DND-41 (cell line): ENCODE measurements at regions not wholly inside any gene's neighbourhood (a gene's known extent, or its start where the extent isn't known, plus 50 kb on each side); places are given as distances from the start of the nearest gene placed in this dataset.

Source experiments
- ATAC-seq: fragments of 200-7000 bp; cut with Tn5 transposase; 3 replicates; pipeline ENCODE4 v1.9.1; 2021; ENCODE audit warnings: low read depth; ENCODE audit not compliant: insufficient read depth
- DNase-seq: peaks from one replicate; pipeline ENCODE4 v3.0.0-alpha.2; 2020
- H2AFZ ChIP-seq: 2 replicates; pipeline ENCODE4 v1.6.0; 2012; ENCODE audit warnings: low read depth, low read length
- H3K27ac ChIP-seq: 2 replicates; pipeline ENCODE4 v1.5.1; 2012; ENCODE audit warnings: low read length, inconsistent platforms
- H3K27me3 ChIP-seq: fragments of 200-600 bp; sonication (generic); 2 replicates; pipeline ENCODE4 v1.6.0; 2012; ENCODE audit warnings: low read length, mild to moderate bottlenecking, inconsistent platforms; ENCODE audit not compliant: insufficient read depth, poor library complexity
- H3K36me3 ChIP-seq: 2 replicates; pipeline ENCODE4 v1.5.1; 2012; ENCODE audit warnings: low read length, inconsistent platforms; ENCODE audit not compliant: insufficient read depth
- H3K4me1 ChIP-seq: 2 replicates; pipeline ENCODE4 v1.5.1; 2012; ENCODE audit warnings: mild to moderate bottlenecking, low read length; ENCODE audit not compliant: insufficient read depth
- H3K4me2 ChIP-seq: 2 replicates; pipeline ENCODE4 v1.6.0; 2012; ENCODE audit warnings: mild to moderate bottlenecking, moderate library complexity, low read length, inconsistent platforms; ENCODE audit not compliant: insufficient read depth
- H3K4me3 ChIP-seq, 2 experiments: fragments of 200-600 bp in 1 of 2; shearing (Covaris generic) in 1 of 2; 2 replicates each; pipeline ENCODE4 v1.5.1; 2012 to 2016; ENCODE audit warnings: inconsistent platforms in 2 of 2, low read length in 2 of 2, mild to moderate bottlenecking in 2 of 2, low read depth in 1 of 2, moderate library complexity in 1 of 2
- H3K79me2 ChIP-seq: 2 replicates; pipeline ENCODE4 v1.6.0; 2012; ENCODE audit warnings: low read length, inconsistent platforms; ENCODE audit not compliant: insufficient read depth
- H3K9ac ChIP-seq: 2 replicates; pipeline ENCODE4 v1.6.0; 2012; ENCODE audit warnings: low read depth, mild to moderate bottlenecking, inconsistent platforms, low read length, moderate library complexity
- H3K9me3 ChIP-seq: 2 replicates; pipeline ENCODE4 v1.5.1; 2012; ENCODE audit warnings: low read length, moderate library complexity, mild to moderate bottlenecking, inconsistent platforms; ENCODE audit not compliant: insufficient read depth, severe bottlenecking
- H4K20me1 ChIP-seq: 2 replicates; pipeline ENCODE4 v1.6.0; 2012; ENCODE audit warnings: low read length; ENCODE audit not compliant: insufficient read depth
- EZH2 ChIP-seq: IDR thresholded peaks from 3 replicates; pipeline ENCODE4 v1.6.1; 2012; ENCODE audit warnings: borderline replicate concordance, low read depth, mild to moderate bottlenecking, moderate library complexity, low read length, inconsistent platforms; ENCODE audit not compliant: severe bottlenecking
- TF ChIP-seq, protein P1 (sequence below): IDR thresholded peaks from 2 replicates; pipeline ENCODE4 v1.5.1; 2012; ENCODE audit warnings: borderline replicate concordance, low read length, moderate library complexity, mild to moderate bottlenecking; ENCODE audit not compliant: poor library complexity, severe bottlenecking; ENCODE audit errors: extremely low read depth

DNA sequence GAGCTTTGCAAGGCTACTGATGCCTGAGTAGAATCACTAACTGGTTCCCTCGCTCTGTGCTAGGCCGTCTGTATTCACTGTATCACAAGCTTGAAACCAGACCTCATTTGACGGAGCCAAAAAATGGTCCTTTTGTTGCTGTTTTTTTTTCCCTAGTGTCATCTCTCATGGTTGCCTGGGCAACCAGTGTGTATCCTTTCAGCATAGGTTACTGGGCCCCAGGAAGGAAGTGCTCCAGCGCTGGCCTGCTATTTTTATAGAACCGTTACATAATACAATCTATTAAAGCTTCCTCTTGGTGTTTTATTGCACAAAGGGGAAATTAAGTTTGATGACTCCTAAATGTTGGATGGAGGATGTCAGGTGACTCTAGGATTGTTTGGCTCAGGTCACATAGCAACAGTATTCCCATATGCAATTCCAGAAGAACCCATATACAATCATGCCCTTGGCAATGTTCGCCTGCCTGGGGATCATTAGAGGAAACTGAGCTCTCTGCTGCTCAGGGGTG is 220.4 kb downstream of the SPRY1 start:
- Histone ChIP-seq H3K79me2 (no peaks in the 10 kb centered on the region), H3K4me1 (no peaks in the 10 kb centered on the region), H2AFZ (no peak overlapping the region), H3K27me3 (no peaks in the 10 kb centered on the region), H3K36me3 (no peaks in the 10 kb centered on the region), H3K4me2 (no peak overlapping the region), H4K20me1 (no peaks in the 10 kb centered on the region), H3K4me3 (no peak overlapping the region), H3K9ac (no peak overlapping the region), H3K9me3 (no peaks in the 10 kb centered on the region), H3K27ac (no peak overlapping the region)
- TF ChIP-seq, protein P1, sequence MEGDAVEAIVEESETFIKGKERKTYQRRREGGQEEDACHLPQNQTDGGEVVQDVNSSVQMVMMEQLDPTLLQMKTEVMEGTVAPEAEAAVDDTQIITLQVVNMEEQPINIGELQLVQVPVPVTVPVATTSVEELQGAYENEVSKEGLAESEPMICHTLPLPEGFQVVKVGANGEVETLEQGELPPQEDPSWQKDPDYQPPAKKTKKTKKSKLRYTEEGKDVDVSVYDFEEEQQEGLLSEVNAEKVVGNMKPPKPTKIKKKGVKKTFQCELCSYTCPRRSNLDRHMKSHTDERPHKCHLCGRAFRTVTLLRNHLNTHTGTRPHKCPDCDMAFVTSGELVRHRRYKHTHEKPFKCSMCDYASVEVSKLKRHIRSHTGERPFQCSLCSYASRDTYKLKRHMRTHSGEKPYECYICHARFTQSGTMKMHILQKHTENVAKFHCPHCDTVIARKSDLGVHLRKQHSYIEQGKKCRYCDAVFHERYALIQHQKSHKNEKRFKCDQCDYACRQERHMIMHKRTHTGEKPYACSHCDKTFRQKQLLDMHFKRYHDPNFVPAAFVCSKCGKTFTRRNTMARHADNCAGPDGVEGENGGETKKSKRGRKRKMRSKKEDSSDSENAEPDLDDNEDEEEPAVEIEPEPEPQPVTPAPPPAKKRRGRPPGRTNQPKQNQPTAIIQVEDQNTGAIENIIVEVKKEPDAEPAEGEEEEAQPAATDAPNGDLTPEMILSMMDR: no peak
- no peak for TF ChIP-seq EZH2
- ATAC-seq (peak; percentile 78), DNase-seq (peak; percentile 36)

DNA sequence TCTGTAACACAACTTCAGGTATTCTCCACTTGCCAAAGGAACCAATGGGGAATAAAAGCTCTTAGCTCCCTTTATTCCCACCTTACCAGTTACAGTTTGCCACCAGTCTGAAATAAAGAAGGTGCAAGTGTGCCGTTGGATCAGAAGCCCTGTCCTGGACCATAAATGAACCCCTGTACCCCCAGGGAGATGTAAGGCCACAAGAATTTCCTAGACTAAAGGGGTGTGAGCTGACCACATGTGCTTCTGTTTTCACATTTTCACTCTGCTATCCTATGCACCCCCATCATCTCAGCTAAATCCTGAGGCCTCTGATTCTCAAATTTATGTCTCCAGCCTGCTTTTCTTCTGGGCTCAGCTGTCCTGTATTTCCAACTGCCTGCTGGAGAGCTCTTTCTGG is 221.2 kb downstream of the SPRY1 start:
- TF ChIP-seq, protein P1: no peak
- TF ChIP-seq EZH2: no peak
- Histone ChIP-seq H3K27me3 (no peaks in the 10 kb centered on the region), H3K79me2 (no peaks in the 10 kb centered on the region), H3K9me3 (no peaks in the 10 kb centered on the region), H4K20me1 (no peaks in the 10 kb centered on the region), H3K36me3 (no peaks in the 10 kb centered on the region), H3K9ac (no peak overlapping the region), H2AFZ (no peak overlapping the region), H3K27ac (no peak overlapping the region), H3K4me1 (no peaks in the 10 kb centered on the region), H3K4me3 (no peak overlapping the region), H3K4me2 (no peak overlapping the region)
- DNase-seq (no peak), ATAC-seq (no peak)

DNA sequence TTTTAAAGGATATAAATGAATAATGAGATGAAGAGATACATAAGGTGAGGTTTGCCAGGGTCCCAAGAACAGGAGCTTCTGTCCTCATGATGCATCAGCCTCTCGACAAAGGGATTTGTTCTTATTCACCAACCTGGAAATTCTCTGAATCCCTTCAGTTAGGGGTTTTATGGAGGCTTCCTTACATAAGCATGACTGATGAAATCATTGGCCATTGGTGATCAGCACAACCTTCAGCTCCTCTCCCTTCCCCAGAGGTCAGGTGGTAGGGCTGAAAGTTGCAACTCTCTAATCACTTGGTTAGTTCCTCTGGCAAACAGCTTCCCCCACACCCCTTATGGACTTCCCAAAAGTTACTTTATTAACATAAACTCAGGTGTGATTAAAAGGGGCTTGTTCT is 222.0 kb downstream of the SPRY1 start:
- DNase-seq (no peak), ATAC-seq (no peak)
- no peaks in the 10 kb centered on the region for H3K27me3 ChIP-seq
- H3K27ac ChIP-seq: no peak overlapping the region
- H3K9me3 ChIP-seq: no peaks in the 10 kb centered on the region
- H3K4me1 ChIP-seq: no peaks in the 10 kb centered on the region
- no peak overlapping the region for H3K4me3 ChIP-seq
- H3K79me2 ChIP-seq: no peaks in the 10 kb centered on the region
- no peak overlapping the region for H3K4me2 ChIP-seq
- H3K36me3 ChIP-seq: no peaks in the 10 kb centered on the region
- TF ChIP-seq, protein P1: no peak
- TF ChIP-seq EZH2: no peak
- H3K9ac ChIP-seq: no peak overlapping the region
- H4K20me1 ChIP-seq: no peaks in the 10 kb centered on the region
- H2AFZ ChIP-seq: no peak overlapping the region

DNA sequence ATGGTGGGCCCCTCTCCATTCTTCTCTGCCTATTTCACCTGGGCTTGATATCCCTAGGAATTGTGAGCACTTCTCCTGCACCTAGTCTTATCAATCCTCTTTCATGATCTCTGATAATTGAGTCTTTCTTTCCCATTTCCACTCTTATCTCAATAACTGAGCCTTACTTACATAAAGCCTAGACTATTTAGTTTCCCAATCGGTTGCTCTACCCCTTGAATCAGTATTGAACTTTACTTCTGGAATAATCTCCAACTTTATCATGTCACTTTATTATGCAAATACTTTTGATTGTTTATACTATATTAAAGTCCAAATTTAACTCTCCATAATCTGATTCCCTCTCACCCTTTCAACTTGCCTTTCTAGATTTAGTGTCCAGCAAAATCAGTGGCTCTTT is 222.7 kb downstream of the SPRY1 start:
- TF ChIP-seq, protein P1: no peak
- no peak for TF ChIP-seq EZH2
- H3K4me2 ChIP-seq: no peak overlapping the region
- H2AFZ ChIP-seq: no peak overlapping the region
- no peaks in the 10 kb centered on the region for H3K9me3 ChIP-seq
- H3K79me2 ChIP-seq: no peaks in the 10 kb centered on the region
- no peaks in the 10 kb centered on the region for H3K36me3 ChIP-seq
- H3K4me1 ChIP-seq: no peaks in the 10 kb centered on the region
- H3K4me3 ChIP-seq: no peak overlapping the region
- DNase-seq: no peak
- ATAC-seq: no peak
- no peak overlapping the region for H3K27ac ChIP-seq
- no peaks in the 10 kb centered on the region for H3K27me3 ChIP-seq
- no peak overlapping the region for H3K9ac ChIP-seq
- H4K20me1 ChIP-seq: no peaks in the 10 kb centered on the region
